ENCODE measurements at regions not wholly inside any gene's neighbourhood (a gene's known extent, or its start where the extent isn't known, plus 50 kb on each side); places are given as distances from the start of the nearest gene placed in this dataset.
"Not testable (repeated sequence)": the region's sequence is repeated elsewhere in the genome, so short reads cannot be mapped to it uniquely, and the experiment has no call there.

DNA sequence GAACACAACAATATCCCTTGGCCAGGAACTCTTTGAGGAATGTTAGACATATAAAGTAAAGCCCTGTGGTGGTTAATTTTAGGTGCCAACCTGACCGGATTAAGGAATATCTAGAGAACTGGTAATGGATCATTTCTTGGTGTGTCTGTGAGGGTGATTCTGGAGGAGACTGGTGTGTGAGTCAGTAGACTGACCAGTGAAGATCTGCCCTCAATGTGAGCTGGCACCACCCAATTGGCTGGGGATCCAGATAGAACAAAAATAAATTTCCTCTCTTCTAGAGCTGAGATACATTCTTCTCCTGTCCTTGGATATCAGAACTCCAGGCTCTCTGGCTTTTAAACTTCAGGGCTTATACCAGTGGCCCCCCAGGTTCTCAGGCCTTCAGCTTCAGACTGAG is 56.2 kb upstream of the TNPO1 start:
- no peak for DNase-seq

DNA sequence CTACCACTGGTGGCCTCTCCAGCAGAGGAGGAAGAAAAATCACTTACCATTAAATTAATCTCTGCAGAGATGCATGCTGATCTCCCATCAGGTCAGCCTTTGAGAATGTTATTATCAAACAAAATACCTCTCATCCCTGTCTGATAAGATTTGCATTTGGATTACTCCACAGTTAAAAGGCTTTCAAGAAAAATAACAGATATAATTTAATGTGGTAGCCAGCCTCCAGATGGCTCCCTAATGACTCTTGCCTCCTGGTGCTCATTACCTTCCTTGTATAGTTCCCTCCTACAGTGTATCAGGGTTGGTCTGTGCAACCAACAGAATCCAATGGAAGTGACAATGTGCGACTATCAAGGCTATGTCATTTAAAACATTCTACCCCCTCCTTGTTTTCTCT is 63.6 kb upstream of the TNPO1 start:
- DNase-seq: no peak

DNA sequence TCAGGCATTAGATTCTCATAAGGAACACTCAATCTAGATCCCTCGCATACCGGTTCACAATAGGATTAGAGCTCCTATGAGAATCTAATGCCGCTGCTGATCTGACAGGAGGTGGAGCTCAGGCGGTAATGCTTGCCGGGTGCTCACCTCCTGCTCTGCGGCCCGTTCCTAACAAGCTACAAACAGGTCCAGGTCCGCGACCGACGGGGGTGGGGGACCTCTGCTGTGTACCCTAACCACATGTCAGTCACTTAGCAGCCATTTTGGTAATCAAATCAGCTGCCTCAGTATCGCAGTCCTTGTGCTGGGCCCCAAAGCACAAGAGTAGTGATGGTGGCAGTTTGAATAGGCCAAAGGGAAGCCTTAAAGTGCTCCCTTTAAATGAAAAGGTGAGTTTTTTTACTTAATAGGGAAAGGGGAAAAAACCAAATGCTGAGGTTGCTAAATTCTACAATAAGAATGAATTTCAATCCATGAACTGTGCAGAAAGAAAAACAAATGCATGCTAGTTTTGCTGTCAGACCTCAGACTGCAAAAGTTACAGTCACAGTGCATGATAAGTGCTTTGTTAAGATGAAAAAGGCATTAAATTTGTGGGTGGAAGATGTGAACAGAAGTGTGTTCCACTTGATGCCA is 67.0 kb upstream of the TNPO1 start:
- DNase-seq: no peak

DNA sequence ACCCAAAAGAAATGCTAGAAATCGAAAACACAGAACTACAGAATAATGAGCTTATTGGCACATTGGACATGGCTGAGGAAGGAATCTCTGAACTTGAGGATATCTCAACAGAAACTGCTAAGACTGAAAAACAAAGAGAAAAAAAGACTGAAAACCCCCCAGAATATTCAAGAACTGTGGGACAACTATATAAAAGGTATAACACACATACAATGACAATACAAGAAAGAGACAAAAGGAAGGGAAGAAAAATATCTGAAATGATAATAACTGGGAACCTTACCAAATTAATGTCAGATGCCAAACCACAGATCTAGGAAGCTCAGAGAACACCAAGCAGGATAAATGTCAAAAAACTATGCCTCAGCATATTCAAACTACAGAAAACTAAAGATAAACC is 68.6 kb upstream of the TNPO1 start:
- no peak for DNase-seq

DNA sequence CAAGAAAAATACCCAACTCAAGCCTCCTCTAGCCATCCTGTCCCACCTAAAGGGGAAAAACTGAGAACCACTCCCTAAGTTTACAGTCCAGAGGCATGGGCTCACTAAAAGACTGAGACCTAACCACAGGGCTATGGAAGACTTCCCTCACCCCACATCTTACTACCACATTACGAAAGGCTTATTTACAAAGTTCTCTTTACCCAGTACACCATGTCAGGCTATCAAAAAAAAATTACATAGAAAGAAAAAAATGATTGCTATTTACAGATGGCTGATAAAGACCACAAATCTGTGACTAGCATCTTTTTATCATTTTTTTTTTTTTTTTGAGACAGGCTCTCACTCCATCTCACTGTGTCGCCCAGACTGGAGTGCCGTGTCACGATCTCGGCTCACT is 69.7 kb upstream of the TNPO1 start:
- no peak for DNase-seq

DNA sequence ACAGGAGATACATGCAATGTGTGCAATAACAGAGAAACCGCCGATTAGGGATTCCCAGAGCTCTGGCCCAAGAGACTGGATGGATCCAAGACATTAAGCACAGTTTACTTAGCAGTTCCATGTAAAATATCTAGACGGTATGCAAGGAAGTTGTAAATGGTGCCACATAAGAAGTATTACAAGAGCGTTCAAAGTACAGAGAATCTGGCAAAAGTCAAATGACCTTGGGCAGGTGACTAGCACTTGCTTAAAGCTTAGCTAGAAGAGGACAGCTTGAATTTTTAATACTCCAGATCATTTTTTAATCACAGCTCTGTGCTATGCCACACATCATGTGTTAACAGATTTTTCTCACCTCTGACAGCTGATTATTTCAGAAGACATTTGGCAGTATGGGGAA is 72.3 kb upstream of the TNPO1 start:
- no peak for DNase-seq

DNA sequence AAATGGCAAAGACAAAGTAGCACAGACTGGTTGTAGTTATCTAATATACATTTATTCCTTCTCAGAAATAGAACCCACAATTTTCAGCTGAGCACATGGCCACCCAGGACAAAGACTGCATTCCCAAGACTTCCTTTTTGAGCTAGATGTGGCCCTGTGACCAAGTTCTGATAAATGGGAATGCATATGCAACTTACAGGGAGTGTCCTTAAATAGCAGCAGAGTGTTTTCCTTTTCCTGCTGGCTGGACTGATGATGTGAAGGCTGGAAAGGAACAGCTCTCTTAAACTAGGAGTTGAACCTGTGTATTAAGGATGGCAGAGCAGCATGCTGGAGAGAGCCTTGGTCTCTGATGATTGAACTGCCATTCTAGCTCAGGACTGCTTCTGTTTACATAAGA is 74.7 kb upstream of the TNPO1 start:
- DNase-seq: no peak

DNA sequence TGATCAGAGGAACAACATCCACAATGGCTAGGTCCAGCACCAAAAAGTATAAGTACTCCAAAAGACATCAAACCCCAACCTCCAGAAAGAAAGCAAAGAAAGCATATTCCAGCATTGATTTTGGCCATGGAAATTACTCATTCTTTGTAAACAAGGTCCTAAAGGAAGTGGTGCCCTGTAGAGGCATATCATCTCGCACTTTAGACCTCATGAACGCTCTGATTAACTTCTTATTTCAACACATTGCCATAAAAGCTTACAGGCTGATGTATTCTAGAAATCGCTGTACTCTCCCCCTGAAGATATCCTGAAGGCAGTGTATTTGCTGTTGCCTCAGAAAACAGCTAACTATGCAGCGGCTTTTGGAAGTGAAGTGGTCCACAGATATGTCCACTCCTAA is 82.7 kb upstream of the TNPO1 start:
- no peak for DNase-seq

DNA sequence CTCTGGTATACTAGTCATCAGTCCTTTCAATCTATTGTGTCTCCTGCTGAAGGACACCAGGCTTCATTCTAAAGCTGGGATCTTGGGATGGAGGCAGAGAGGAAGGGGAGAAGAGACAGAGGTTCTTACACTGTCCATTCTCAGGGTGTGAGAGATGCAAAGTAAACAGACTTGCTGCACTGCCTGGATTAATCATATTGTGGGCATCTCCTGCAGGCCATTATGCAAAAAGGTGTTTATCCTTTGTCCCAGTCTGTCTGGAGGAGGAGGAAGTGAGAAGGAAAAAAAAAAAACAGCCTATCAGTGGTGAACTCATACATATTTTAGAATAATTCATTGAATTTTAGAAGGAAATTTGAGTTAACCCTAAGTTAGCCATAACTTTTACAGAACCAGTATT is 92.9 kb upstream of the TNPO1 start:
- no peak for DNase-seq

DNA sequence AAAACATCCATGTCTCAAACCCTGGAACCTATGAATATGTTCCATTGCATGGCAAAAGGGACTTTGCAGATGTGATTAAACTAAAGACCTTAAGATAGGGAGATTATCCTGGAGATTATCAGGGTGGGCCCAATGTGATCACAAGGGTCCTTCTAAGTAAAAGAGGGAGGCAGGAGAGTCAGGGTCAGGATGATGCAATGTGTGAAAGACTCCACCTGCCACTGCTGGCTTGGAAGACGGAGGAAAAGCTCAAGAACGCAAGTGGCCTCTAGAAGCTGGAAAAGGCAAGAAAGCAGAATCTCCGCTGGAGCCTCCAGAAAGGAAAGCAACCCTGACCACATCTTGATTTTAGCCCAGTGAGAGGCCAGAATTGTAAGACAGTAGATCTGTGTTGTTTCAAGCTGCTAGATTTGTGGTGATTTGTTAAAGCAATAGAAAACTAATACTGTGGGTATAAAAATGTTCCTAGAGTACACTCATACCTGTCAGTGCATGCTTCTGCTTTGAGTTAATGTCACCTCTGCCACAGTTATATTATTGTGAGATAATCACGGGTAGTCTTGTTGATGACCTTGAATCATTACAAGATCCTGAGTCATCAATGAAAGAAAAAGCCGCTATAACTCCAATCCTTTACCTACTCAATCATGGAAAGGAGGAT is 93.5 kb upstream of the TNPO1 start:
- DNase-seq: no peak

DNA sequence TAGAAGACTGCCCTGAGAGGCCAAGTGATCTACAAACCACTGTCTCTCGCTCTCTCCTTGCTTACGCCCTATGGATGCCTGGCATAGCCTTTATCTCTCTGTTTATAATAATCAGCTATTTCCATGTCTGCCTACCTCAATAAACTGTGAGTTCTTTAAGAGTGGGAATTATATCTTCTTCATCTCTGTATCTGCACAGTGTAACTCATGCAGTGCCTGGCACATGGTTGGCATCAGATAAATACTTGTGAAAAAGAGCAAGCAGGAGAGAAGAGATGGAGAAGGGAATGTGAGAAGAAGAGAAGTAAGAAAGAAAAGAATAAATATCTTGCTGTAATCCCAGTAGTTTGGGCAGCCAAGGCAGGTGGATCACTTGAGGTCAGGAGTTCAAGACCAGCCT is 94.6 kb upstream of the TNPO1 start:
- no peak for DNase-seq

DNA sequence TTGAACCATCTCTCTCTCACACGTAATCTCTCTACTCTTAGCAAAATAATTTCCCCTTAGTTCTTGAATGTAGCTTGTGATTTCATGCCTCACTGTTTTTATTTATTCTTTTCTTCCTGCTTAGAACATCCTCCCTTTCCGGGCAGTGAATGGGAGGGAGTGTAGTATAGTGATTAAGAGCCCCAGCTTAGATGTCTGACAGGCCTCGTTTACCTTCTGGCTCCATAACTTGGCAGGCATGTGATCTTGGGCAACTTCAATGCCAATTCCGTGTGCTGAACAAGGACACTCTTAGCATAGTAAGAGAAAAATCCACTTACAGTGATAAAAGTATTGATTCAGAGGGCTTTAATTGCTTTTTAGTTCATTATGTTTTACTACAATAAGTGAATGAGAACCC is 96.3 kb upstream of the TNPO1 start:
- DNase-seq: no peak

DNA sequence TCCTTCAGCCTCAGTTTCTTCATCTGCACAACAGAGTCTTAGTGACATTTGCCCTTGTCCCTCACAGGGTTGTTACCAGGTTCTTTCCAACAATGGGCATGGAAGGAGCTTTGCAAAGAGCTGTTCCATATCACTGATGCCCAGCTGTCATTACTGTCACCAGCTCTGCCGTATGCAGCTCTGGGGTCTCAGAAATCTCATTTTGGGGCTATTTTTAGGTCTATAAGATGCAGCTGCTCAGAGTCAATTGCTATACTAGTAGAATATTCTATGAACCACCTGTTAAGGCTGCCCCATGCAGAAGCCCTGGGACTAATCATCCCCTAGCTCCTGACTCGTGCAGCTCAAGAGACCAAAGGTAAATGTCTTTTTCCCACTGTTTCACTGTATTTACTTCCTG is 105.1 kb upstream of the TNPO1 start:
- no peak for DNase-seq

DNA sequence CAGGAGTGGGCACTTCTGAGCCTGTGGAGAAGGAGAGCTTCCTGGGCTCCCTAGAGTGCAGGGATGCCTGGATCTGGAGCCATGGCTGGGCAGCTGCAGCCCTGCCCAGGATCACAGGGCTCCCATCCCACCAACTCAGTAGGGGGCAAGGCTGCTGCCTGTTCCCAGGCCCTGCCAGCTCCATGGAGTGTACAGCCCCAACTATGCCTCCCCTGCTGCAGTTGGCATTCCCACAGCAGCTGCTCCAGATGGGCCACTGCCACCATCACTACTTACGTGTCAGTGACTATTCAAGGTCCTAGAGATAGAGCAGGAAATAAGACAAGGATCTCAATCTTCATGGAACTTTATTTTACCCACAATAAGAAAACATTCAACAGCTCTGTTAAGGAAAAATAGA is 107.1 kb upstream of the TNPO1 start:
- DNase-seq: no peak

DNA sequence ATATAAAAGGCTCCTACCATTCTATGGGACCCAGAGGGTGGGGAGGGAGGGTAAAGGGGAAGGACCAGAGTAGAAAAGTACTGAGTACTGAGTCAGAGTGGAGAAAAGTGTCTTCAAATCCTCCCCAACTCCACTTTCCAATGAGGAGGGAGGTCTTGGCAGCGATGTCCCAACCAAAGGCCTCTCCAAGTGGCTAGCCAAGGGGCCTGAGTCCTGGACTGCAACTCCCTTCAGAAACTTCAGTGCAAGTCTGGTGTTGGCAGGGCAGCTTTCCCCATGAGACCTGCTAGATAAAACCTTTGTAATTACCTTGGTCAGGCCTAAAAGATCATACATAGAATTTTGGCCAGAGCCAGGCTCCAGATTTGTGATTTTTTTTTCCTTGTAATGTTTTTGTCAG is 111.3 kb upstream of the TNPO1 start:
- no peak for DNase-seq

DNA sequence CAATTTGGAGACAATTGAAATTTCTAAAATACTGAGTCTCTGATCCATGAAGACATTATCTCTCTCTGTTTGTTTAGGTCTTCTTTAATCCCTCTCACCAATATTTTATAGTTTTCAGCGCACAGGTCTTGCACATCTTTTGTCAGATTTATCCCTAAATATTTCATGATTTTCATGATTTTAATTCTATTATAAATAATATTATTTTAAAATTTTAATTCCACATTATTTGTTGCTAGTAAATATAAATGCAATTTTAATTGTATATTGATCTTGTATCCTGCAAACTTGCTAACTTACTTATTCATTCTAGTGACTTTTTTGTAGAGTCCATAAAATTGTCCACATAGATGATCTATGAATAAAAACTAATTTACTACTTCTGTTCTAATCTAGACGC is 112.6 kb upstream of the TNPO1 start:
- no peak for DNase-seq

DNA sequence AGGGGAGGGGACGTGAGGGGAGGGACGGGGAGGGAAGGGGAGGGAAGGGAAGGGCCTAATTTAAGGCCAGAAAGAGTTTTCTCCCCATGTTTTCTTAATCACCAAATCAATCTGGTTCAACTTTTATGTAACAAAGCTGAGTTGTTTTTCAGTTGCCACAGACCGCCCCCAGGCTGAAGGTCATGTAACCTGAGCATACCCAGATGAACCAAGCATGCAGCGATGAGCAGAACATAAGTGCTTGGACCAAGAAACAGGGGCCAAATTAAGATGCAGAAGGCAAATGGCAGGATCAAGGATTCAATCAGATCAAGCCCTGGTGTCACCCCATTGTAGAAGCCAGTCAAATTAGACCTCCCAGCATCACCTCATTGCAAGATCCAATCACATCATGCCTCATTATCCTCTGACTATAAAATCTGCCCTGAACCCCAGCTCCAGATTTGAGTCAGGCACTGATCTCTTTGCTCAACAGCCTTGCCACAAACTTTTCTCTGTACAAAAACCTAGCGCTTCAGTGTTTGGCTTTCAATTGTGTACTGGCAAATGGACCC is 113.5 kb upstream of the TNPO1 start:
- no peak for DNase-seq

DNA sequence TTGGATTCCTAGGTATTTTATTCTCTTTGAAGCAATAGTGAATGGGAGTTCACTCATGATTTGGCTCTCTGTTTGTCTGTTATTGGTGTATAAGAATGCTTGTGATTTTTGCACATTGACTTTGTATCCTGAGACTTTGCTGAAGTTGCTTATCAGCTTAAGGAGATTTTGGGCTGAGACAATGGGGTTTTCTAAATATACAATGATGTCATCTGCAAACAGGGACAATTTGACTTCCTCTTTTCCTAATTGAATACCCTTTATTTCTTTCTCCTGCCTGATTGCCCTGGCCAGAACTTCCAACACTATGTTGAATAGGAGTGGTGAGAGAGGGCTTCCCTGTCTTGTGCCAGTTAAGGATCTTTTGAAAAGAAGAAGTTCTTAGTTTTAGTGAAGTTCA is 114.4 kb upstream of the TNPO1 start:
- DNase-seq: not testable (repeated sequence)

DNA sequence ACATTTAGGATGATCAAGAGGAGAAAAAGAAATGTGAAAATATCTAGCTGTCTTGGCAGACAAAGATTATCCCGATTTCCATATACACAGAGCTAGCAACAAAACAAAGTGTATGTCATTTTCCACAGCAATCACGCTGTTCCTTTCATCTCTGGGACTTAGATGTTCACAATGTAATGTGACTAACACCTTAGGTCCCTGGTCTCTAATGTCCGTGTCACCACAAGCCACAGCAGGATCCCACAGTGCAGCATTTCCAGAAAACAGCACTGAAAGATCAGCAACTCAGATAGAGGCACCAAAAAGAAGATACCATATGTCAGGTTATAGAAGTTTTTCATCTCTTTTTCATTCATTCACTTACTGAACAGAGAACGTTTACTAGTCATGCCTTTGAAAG is 118.0 kb upstream of the TNPO1 start:
- no peak for DNase-seq

DNA sequence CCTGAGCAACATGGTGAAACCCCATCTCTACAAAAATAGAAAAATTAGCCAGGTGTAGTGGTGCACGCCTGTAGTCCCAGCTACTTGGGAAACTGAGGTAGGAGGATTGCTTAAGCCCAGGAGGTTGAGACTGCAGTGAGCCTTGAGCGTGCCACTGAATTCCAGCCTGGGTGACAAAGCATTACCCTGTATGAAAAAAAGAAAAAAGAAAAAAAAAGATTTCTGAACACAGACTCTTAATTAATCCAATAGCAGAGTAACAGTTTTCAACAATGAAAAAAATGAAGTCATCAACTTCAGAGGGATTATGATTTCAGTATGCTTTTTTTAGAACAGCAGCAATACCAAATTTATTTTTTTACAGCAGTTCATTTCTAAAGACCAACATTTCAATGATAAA is 118.8 kb upstream of the TNPO1 start:
- DNase-seq: no peak

DNA sequence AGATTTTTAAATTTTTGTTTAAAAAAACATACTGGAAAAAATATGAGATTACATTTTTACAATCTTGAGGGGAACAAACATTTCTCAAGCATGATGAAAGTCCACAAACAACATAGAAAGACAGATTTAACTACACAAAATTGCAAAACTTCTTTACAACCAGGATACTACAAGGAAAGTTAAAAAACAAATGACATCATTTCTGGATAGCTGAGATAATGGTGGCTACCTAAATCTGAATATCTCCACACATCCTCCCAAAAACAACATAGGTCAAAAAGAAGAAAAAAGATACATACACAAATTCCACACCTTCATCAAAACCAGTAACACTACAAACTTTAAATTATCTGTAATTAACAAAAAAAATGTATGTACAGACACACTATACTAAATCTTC is 120.8 kb upstream of the TNPO1 start:
- DNase-seq: no peak

DNA sequence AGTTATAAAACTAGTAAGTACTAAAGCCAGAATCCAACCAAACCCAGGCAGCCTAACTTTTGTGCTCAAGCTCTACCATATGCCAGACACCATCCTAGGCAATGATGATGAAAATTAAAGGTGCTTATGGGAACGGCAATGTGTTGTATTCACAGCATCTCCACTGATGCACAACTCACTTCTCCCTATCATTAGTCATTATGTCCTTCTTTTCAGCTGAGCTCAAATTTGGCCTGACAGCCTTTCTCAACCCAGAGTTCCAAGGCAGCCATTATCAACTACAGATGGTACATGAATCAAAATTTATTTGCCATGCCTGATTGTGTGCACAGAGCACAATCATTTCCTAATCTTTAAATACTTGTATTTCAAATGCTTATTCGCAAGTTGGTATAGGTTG is 121.6 kb upstream of the TNPO1 start:
- no peak for DNase-seq

DNA sequence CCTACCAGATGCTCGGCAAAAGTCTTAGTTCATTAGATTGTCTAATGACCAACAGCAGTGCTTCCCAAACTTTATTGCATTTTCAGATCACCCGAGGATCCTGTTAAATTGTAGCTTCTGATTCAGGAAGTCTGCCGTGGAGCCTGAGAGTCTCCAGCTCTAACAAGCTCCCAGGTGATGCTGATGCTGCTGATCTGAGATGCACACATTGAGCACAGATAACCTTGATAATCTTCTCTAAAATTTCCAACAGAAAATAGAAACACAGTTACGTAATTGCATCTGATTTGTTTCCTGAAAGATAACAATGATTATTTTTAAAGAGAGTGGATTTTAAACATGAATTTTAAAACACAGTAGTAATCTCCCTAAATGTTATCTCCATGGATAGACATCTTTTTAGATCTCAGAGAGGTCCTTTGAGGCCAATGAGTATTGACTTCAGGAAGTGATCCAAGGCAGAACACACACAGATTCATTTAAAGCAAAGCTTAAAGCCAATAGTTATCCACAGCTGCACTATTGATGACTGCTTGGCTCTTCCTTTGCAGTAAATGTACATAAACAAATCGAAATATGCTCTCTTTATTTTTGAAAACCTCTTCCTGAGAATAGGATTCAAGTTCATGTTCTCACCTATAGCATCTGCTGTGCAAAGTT is 122.8 kb upstream of the TNPO1 start:
- DNase-seq: no peak

DNA sequence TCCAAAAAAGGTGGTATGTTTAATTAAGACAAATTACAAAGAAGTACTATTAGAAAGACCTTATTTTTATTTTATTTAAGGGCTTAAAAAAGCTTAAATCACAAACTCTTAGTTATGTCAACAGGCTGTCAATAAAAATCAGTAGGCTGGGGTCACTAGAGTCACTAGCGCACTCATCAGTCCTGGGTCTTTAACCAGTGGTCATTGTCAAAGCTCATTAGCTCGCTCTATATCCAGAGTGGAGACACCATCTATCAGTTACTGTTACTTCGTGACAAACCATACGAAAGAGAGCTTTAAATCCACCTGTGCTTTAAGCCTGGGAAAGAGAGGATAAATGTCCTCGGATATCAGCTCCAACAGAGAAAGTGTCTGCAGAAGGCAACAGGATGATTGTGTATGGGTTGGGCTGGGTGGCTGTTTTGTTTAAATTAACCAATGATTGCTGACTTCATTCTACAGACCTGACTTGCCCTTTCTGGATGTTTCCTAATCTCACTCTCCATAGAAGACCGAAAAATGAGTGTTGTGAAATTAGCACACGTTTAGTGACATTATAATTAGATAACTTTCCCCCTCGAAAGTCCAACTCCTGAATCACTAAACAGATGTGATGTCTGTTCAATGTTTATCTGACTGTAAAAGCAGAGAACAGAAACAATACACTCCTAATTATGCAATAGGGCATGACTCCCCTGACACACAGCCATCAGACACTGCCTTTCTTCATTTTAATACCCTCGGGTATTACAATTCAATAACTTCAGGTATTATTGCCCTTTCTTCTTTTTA is 123.6 kb upstream of the TNPO1 start:
- no peak for DNase-seq
